Cerebellar cortex (tissue), 1 donor: ENCODE measurements at regions not wholly inside any gene's neighbourhood (a gene's known extent, or its start where the extent isn't known, plus 50 kb on each side); places are given as distances from the start of the nearest gene placed in this dataset.
"Not testable (repeated sequence)": the region's sequence is repeated elsewhere in the genome, so short reads cannot be mapped to it uniquely, and the experiment has no call there.

Experiments
- DNase-seq: peaks from one replicate; pipeline ENCODE4 v3.0.0-alpha.2; 2015; ENCODE audit warnings: low spot score

GRCh38 chr4:132383571-132384199 is 765.4 kb upstream of the PCDH10 start:
- DNase-seq: no peak

- DNase-seq: no peak
Measured at GRCh38 chr4:132384709-132385108, 764.4 kb upstream of the PCDH10 start.

DNA sequence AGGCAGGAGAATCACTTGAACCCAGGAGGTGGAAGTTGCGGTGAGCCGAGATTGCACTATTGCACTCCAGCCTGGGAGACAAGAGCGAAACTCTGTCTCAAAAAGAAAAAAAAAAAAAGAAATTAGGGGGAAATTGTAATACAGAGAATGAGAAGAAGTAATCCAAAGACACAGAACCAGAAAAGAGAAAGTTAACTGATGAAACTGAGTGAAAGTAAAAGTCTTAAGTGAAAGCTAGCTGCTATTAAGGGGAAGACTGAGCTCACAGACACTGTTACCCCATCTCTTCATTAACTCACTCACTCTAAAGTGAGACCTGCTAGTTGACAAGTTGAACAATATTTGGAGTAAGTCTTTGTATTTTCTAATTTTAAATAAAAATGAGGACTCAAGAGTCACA is 763.0 kb upstream of the PCDH10 start:
- DNase-seq: no peak

GRCh38 chr4:132387060-132387459 is 762.0 kb upstream of the PCDH10 start:
- no peak for DNase-seq

DNA sequence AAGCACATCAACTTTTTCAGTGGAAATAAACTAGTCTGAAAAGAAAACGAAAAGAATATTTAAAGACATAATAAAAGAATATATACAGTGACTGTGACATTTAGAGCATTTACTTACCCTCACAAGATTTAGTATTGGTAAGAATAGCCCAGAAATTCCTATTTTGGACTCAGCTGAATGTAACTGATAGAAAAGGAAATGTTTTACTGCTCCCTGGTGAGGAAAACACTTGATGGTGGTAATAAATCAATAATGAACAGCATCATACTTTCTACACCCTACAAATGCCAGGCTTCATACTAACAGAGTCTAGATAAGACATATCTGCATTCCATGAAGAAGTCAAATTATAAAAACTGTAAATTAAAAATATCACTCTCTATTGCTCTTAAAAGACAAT is 753.5 kb upstream of the PCDH10 start:
- DNase-seq: no peak

- DNase-seq: no peak
Measured at GRCh38 chr4:132396636-132397035, 752.5 kb upstream of the PCDH10 start.

DNA sequence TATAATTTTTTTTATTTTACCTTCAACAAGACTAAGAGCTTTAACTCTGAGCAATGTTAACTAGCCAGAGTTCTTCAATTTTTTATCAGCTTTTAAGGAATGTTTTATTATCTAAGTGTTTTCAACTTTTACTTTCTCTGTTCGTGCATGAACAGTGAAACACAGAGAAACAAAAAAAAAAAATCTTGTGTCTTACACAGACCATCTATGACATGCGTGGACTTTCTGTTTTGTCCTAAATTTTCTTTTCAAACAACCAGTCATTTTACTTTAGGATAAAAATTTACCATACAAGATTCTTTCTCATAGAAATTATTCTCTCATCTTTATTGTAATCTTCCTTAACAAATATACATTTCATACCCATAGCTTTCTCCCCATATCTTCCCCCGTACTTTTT is 731.9 kb upstream of the PCDH10 start:
- no peak for DNase-seq

DNA sequence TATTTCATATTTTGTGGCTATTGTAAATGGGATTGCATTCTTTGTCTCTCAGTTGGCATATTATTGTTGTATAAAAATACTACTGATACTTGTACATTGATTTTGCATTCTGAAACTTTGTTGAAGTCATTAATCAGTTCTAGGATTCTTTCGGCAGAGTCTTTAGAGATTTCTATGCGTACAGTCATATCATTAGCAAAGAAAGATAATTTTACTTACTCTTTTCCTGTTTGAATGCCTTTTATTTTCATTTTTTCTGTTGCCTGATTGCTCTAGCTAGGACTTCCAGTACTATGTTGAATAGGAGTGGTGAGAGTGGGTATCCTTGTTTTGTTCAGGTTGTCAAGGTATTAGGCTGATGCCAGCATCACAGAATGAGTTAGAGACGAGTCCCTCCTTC is 722.0 kb upstream of the PCDH10 start:
- no peak for DNase-seq

GRCh38 chr4:132437117-132437516 is 712.0 kb upstream of the PCDH10 start:
- no peak for DNase-seq

DNA sequence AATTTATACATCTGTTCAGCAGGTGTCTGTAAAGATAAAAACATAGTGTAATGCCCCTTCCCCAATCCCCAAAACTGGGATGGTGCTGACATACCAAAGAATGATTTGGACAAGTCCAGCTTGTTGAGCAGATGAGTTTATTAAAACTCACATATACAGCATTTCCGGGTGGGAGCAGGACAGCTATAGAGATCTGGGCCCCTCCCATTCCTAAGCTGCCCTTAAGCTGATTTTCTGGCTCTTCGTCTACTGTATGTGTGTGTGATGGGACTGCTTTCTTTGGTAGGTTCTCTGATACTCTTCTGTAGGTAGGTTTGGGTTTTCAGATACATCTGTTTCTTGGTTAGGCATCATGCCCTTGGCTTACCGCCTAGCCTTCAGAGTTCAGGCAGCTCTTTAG is 703.7 kb upstream of the PCDH10 start:
- DNase-seq: no peak

GRCh38 chr4:132457987-132458386 is 691.1 kb upstream of the PCDH10 start:
- DNase-seq: not testable (repeated sequence)

DNA sequence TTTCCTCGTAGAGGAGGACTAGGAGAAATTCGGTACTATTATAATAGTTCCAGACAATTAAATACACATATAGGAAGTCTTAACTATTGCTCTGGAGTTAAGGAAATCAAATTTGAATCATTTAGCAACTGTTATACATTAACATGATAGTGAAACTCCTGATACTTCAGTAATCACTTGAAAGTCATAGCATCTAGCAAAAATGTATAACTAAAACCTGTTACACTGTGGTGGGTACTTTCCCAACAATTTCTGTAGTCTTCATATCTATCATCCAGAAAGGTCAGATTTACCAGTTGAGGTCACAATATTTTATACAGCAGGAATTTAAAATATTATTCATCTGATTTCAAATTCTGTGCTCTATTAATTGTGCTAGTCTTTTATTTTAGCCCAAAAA is 669.6 kb upstream of the PCDH10 start:
- DNase-seq: no peak

DNA sequence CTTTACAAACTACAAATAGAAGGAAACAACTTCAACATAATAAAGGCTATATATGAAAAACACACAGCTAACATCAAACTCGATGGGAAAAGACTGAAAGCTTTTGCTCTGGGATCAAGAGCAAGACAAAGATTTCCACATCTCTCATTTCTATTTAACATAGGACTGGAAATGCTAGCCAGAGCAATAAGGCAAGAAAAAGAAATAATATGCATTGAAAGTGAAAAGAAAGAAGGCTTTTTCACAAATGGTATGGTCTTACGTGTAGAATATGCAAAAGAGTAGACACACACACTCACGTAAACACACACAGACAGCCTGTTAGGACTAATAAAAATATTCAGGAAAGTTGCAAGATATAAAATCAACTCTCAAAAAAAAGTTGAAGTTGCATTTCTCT is 660.5 kb upstream of the PCDH10 start:
- DNase-seq: no peak

DNA sequence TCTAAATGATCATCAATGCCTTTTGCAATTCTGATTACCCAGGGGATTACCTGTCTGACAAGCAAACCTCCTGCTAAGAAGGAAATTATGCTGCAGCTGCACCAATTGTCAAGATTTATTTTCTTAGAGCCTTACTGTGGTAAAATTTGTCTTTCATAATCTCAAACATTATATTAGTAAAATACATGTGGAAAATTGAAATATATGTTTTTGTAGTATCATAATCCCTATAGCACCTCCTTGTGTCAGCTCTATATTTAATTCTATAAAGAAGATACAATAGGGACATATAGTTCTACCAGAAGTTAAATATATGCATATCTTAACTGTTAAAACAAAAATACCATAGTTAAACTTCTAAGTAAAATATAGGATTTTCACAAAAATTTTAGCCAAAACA is 655.6 kb upstream of the PCDH10 start:
- no peak for DNase-seq

- not testable (repeated sequence) for DNase-seq
Measured at GRCh38 chr4:132495267-132495812, 653.8 kb upstream of the PCDH10 start.

DNA sequence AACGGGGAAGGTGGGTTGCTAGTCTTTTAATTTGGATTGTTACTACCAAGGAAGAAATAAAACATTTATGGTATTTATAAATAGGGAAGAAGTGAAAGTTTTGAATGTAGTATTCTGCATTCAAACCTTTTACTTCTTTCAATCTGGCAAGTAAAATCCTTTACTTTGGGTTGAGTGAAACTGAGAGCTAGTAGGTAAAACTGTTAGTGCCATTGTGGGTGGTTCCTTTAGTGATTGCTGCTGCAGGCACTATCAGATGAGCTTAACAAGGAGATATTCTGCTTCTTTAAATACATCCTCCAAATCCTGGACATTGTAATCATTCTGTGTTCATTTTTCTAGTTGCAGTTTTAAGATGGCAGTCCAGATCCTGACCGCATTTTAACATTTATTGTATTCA is 650.9 kb upstream of the PCDH10 start:
- DNase-seq: no peak

GRCh38 chr4:132502096-132502552 is 647.0 kb upstream of the PCDH10 start:
- DNase-seq: no peak

DNA sequence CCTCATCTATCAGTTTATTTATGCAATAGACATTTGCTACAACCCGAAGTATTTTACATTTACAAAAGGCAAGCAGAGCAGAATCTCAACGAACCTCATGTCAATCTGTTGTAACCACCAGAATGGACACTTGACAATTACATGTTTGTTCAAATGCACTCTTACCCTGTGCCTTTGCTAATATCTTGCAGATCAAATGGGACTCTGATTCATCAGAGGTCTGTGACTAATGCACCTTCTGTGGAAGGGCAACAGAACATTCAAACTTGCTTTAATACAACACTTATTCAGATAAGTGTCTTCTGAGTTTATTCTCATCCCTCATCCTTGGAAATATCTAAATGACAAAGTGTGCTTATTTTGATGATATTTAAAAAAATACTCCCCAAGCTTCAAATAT is 644.7 kb upstream of the PCDH10 start:
- DNase-seq: no peak

- DNase-seq: no peak
Measured at GRCh38 chr4:132506568-132506967, 642.5 kb upstream of the PCDH10 start.

DNA sequence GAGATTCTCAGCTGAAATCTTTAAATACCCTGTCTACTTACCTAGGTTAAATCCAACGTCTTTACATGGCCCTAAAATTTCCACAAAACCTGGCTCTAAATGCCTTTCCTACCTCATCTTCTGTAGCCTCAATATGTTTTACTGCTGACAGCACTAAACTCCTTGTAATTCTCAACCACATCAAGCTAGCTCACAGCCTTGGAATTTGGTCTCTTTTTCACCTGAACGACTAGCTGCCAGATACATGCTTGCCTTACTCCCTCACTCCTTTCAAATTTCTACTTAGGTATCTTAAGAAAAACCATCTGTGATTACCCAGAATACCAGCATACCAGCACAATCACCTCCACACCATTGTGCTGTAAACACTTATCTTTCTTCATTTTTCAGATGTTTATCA is 635.6 kb upstream of the PCDH10 start:
- DNase-seq: no peak

- DNase-seq: no peak
Measured at GRCh38 chr4:132526652-132527051, 622.4 kb upstream of the PCDH10 start.

DNA sequence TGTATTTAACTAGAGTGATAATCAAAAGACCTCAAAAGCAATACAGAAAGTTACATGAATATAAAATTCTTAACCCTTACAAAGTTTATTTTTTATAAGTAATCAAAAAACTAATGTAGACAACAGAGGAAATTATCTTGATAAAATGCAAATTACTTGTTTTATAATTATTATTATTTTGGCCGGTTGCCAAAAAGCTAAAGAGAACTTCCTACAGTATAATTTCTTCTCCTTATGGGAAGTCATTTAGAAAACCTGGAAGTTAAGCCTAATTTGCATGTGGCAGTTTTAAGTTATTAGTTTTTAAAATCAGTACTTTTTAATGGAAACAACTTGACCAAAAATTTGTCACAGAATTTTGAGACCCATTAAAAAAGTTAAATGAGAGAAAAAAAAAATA is 621.3 kb upstream of the PCDH10 start:
- no peak for DNase-seq

DNA sequence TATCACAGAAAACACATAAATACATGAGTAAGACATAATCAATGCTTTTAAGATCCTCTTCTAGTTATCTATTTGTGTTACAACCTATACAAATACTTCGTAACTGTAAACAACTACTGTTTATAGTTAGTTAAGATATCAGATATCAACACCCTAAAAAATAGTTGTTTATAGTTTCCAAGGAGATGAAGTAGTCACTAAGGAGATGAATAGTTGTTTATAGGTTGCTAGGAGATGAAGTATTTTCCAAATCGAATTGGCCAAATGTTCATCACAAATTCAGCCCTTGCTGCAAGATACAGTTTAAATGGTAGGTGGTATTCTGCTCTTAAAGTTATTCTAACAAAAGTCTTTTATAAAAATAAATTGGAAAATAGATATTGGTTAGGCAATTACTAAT is 618.2 kb upstream of the PCDH10 start:
- no peak for DNase-seq

DNA sequence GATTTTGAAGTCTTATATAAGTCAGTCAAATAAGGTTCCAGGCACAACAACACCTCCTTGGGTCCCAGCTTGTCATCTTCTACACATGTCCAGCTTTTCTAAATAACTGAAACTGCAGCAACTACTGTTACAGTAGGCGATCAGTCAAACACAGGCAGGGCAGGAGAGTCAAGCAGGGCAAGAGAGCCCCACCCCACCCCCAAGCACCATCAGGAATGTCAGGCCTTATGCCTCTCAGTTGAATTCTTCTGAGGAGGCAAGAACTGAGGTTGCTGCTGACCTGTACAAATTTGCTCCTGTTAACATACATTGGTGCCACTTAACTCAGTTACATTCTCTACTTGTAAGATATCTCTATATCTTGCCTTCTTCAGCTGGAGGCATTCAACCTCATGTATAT is 608.8 kb upstream of the PCDH10 start:
- no peak for DNase-seq
